HAP-1 (cell line): ENCODE measurements at regions not wholly inside any gene's neighbourhood (a gene's known extent, or its start where the extent isn't known, plus 50 kb on each side); places are given as distances from the start of the nearest gene placed in this dataset.

Experiments
- DNase-seq, 2 experiments: peaks; one replicate each; pipeline ENCODE4 v3.0.0-alpha.2; 2016 to 2020; ENCODE audit warnings: low spot score in 2 of 2
- H3K27me3 ChIP-seq: fragments of 250-450 bp; sonication (Bioruptor Pico); 2 replicates; pipeline ENCODE4 v1.5.1; 2020; ENCODE audit warnings: low read depth, mild to moderate bottlenecking, moderate library complexity
- H3K36me3 ChIP-seq: fragments of 250-450 bp; sonication (Bioruptor Pico); replicated peaks from 2 replicates; pipeline ENCODE4 v1.5.1; 2020; ENCODE audit warnings: mild to moderate bottlenecking
- H3K4me1 ChIP-seq: fragments of 250-450 bp; sonication (Bioruptor Pico); 2 replicates; pipeline ENCODE4 v1.5.1; 2020; ENCODE audit warnings: mild to moderate bottlenecking
- H3K4me3 ChIP-seq: fragments of 250-450 bp; sonication (Bioruptor Pico); 2 replicates; pipeline ENCODE4 v1.5.1; 2020; ENCODE audit warnings: mild to moderate bottlenecking, moderate library complexity
- H3K9me3 ChIP-seq: fragments of 250-450 bp; sonication (Bioruptor Pico); 2 replicates; pipeline ENCODE4 v1.5.1; 2020; ENCODE audit warnings: mild to moderate bottlenecking, moderate library complexity
- in situ Hi-C: fragments of 300-500 bp; cut with MboI; formaldehyde crosslinking; loops from 3 replicates; pipeline ENCODE4 v1.14.3; 2020; ENCODE audit warnings: low sequenced_read_pairs, inconsistent platforms, mixed read lengths

GRCh38 chr4:1463088-1463926, 57.1 kb upstream of the NKX1-1 start:
- Histone ChIP-seq H3K36me3 (no peaks in the 10 kb centered on the region), H3K27me3 (peaks cover 26% of the 10 kb centered on the region), H3K4me3 (no peak overlapping the region), H3K9me3 (no peaks in the 10 kb centered on the region), H3K4me1 (no peaks in the 10 kb centered on the region)
- in situ Hi-C loops: no loop called here
- DNase-seq: no peak

- peaks cover 26% of the 10 kb centered on the region for H3K27me3 ChIP-seq
Observed at GRCh38 chr4:1462768-1463075, 56.5 kb upstream of the NKX1-1 start.

GRCh38 chr4:1462009-1462767, 55.9 kb upstream of the NKX1-1 start:
- H3K4me3 ChIP-seq: no peak overlapping the region
- no peaks in the 10 kb centered on the region for H3K36me3 ChIP-seq
- no peaks in the 10 kb centered on the region for H3K9me3 ChIP-seq
- in situ Hi-C loops: no loop called here
- H3K27me3 ChIP-seq: peaks cover 26% of the 10 kb centered on the region
- no peak for DNase-seq
- no peaks in the 10 kb centered on the region for H3K4me1 ChIP-seq

More at GRCh38 chr4:1462768-1463075, 56.5 kb upstream of the NKX1-1 start:
- H3K4me1 ChIP-seq: no peaks in the 10 kb centered on the region
- no peaks in the 10 kb centered on the region for H3K9me3 ChIP-seq
- no peak for DNase-seq
- no peaks in the 10 kb centered on the region for H3K36me3 ChIP-seq
- in situ Hi-C loops: no loop called here
- no peak overlapping the region for H3K4me3 ChIP-seq

- no peak overlapping the region for H3K4me3 ChIP-seq
- H3K4me1 ChIP-seq: no peaks in the 10 kb centered on the region
- H3K36me3 ChIP-seq: no peaks in the 10 kb centered on the region
- no peaks in the 10 kb centered on the region for H3K9me3 ChIP-seq
- H3K27me3 ChIP-seq: peaks cover 26% of the 10 kb centered on the region
- no peak for DNase-seq
- in situ Hi-C loops: no loop called here
Observed at GRCh38 chr4:1460967-1461868, 55.0 kb upstream of the NKX1-1 start.

- Histone ChIP-seq H3K4me1 (no peaks in the 10 kb centered on the region), H3K4me3 (no peak overlapping the region), H3K27me3 (peaks cover 26% of the 10 kb centered on the region), H3K36me3 (no peaks in the 10 kb centered on the region), H3K9me3 (no peaks in the 10 kb centered on the region)
- peak in 1 of 2 experiments; percentile 41 for DNase-seq
- in situ Hi-C loops: no loop called here
Observed at GRCh38 chr4:1459722-1460511, 53.7 kb upstream of the NKX1-1 start.

GRCh38 chr4:1459081-1459721, 53.0 kb upstream of the NKX1-1 start:
- Histone ChIP-seq H3K36me3 (no peaks in the 10 kb centered on the region), H3K4me3 (no peak overlapping the region), H3K4me1 (no peaks in the 10 kb centered on the region), H3K9me3 (no peaks in the 10 kb centered on the region), H3K27me3 (peaks cover 23% of the 10 kb centered on the region)
- in situ Hi-C loops: no loop called here
- DNase-seq: no peak

GRCh38 chr4:1458581-1458980, 52.3 kb upstream of the NKX1-1 start:
- Histone ChIP-seq H3K9me3 (no peaks in the 10 kb centered on the region), H3K36me3 (no peaks in the 10 kb centered on the region), H3K4me3 (no peak overlapping the region), H3K4me1 (no peaks in the 10 kb centered on the region), H3K27me3 (peaks cover 20% of the 10 kb centered on the region)
- no peak for DNase-seq
- in situ Hi-C loops: no loop called here
